Renal cortex interstitium (tissue), 11 donors: ENCODE measurements at regions not wholly inside any gene's neighbourhood (a gene's known extent, or its start where the extent isn't known, plus 50 kb on each side); places are given as distances from the start of the nearest gene placed in this dataset.
"Not testable (repeated sequence)": the region's sequence is repeated elsewhere in the genome, so short reads cannot be mapped to it uniquely, and the experiment has no call there.

Experiments
- DNase-seq, 11 donors: peaks; one replicate each; pipeline ENCODE4 v3.0.0-alpha.2; 2013; ENCODE audit warnings: low read depth in 9 of 11, low spot score in 4 of 11; ENCODE audit errors: extremely low read depth in 1 of 11

- no peak for DNase-seq
Measured at GRCh38 chrX:123060986-123061385, 123.1 kb upstream of the GRIA3 start.

- DNase-seq = no peak
Measured at GRCh38 chrX:123064053-123064452, 120.0 kb upstream of the GRIA3 start.

- DNase-seq = no peak
Measured at GRCh38 chrX:123072686-123073385, 111.2 kb upstream of the GRIA3 start.

- DNase-seq = no peak
Measured at GRCh38 chrX:123075947-123076561, 108.0 kb upstream of the GRIA3 start.

DNA sequence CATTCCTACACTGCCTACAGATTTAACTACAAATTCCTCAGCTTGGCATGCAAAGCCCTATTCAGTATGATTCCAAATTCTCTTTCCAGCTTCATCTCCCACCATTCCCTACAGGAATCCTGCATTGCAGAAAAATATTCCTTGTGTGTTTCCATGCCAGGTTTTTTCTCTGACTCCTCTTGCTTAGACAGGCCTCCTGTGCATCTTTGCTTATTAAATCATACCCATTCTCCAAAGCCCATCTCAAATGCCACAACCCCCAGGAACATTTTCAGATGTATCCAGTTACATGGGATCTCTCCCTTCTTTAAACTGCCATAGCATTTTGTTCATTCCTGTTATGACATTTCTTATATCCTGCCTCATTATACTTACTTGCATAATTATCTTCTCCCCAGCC, 106.4 kb upstream of the GRIA3 start:
- DNase-seq = no peak

DNA sequence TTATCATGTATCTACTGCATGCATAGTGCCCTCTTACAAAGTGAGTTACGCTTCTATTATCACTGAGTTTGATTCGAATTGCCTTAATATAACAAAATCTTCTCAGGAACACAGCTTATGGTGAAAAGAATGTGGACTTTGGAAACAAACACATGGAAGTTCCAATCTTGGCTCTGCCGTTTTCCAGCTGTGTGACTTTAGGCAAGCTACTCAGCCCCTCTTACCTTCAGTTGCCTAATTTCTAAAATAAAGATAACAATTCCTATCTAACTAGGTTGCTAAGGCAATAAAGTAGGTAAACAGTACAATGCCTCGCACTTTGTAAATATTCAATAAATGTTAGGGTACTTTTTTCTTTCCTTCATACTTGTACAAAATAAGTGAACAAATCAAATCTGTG, 104.0 kb upstream of the GRIA3 start:
- no peak for DNase-seq

GRCh38 chrX:123081776-123082175, 102.3 kb upstream of the GRIA3 start:
- DNase-seq = no peak

GRCh38 chrX:123083924-123084323, 100.2 kb upstream of the GRIA3 start:
- no peak for DNase-seq

DNA sequence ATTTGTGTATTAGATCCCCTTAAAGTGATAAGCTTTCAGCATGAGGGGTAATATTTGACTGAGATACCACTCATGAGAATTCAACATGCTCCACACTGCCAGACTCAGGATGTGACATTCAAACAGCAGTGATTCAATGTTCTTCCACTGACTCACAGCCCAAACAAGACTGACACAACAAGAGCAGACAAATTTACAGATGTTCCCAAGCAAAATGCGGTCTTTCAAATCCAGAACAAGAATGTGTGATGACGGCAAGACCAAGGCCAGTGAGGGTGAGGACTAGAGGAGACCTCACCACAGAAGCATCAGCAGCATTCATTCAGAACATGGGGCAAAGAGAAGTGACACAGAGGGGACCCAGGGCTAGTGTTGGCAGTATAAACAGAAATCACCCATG, 99.3 kb upstream of the GRIA3 start:
- no peak for DNase-seq

GRCh38 chrX:123085311-123085940, 98.7 kb upstream of the GRIA3 start:
- DNase-seq = peak in 1 of 11 donors; percentile 7

DNA sequence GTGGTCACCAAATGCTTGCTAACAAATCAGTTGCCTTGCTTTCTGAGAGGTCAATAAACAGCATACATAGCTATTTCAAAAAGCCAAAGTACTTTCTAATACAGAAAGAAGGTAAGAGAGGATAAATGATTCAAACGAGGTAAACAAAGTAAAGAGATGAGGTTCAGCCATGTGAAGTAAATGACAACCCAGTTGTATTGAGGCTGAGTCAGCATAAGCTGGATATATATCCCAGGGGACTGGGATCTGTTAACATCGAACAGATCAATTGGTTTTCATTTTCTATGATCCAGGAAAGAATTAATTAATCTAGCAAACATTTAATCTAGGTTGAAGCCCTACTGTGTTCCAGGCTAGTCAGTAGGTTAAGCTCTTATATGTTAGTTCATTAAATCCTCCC, 97.3 kb upstream of the GRIA3 start:
- DNase-seq = no peak

DNA sequence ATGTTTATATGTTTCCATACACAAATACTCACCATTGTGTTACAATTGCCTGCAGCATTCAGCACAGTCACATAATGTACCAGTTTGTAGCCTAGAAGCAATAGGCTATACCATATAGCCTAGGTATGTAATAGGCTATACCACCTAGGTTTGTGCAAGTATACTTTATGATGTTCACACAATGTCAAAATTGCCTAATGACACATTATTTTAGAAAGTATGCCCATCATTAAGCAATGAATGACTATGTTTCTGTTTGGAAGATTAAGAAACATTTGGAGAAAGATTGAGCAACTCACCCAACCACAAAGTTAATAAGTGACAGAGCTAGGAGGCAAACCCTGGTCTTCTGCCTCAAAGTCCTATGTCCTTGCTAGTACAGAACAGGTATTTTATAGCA, 96.8 kb upstream of the GRIA3 start:
- DNase-seq = peak in 1 of 11 donors; percentile 4

DNA sequence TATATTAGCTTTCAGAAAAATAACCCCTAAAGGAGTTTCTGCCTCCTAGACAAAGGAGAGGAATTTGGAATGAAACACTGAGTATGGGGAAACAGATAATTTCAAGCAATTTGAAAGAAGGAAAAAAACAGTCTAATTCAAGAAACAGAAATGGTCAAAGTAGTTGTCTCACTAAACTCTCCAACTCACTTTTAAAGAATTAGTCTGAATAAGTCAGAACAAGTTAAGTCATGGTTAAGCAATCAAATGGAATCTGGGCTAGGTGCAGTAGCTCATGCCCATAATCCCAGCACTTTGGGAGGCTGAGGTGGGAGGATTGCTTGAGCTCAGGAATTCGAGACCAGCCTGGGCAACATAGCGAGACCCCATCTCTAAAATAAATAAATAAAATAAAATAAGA, 95.7 kb upstream of the GRIA3 start:
- no peak for DNase-seq

DNA sequence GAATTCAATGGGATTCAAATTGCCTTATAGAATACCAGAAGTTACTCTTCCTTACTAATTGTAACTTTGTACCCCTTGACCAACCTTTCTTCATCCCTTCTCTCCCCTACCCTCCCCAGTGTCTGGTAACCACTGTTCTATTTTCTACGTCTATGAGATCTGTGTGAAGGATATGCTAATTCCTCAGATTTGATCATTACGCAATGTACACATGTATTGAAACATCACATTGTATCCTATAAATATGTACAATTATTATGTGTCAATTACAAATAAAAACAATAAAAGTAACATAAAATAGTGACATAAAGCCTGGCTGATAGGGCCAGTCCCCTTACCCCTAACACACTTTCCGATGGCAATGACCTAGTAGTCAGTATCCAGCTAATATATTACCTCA, 95.1 kb upstream of the GRIA3 start:
- DNase-seq = no peak

DNA sequence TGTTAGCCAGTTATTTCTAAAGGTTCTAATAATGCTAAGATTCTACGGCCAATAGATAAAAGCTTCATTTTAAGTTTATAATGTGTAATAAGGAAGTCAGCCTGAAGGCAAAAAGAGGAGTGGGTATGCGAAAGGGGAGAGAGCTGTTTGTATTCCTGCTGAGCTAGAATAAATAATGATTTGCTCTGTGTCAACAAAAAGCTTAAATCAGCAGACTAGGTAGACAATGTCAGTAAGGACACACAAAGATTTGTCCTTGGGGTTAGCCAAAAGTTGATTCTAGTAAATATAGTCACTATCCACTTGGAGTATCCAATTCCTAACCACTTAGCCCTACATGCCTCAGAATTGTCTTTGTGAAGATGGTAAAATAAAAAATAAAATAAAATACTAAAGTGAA, 90.3 kb upstream of the GRIA3 start:
- no peak for DNase-seq

GRCh38 chrX:123108513-123109427, 75.3 kb upstream of the GRIA3 start:
- no peak for DNase-seq

- DNase-seq = no peak
Measured at GRCh38 chrX:123121241-123121640, 62.8 kb upstream of the GRIA3 start.

DNA sequence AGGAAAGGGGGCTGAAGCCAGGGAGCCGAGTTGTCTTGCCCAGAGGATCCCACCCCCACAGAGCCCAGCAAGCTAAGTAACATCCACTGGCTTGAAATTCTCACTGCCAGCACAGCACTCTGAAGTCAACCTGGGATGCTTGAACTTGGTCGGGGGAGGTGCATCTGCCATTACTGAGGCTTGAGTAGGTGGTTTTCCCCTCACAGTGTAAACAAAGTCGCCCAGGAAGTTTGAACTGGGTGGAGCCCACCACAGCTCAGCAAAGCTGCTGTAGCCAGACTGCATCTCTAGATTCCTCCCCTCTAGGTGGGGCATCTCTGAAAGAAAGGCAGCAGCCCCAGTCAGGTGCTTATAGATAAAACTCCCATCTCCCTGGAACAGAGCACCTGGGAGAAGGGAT, 54.3 kb upstream of the GRIA3 start:
- DNase-seq = not testable (repeated sequence)
